ENCODE measurements at regions not wholly inside any gene's neighbourhood (a gene's known extent, or its start where the extent isn't known, plus 50 kb on each side); places are given as distances from the start of the nearest gene placed in this dataset.
"Not testable (repeated sequence)": the region's sequence is repeated elsewhere in the genome, so short reads cannot be mapped to it uniquely, and the experiment has no call there.

- no peak for DNase-seq (ENCODE audit: low spot score)
Measured at GRCh38 chr6:28768187-28768913, 155.4 kb downstream of the TRIM27 start.

- DNase-seq (ENCODE audit: low spot score) = no peak
Measured at GRCh38 chr6:28769626-28770402, 154.0 kb downstream of the TRIM27 start.

GRCh38 chr6:28770732-28771131 lies 153.1 kb downstream of the TRIM27 start:
- DNase-seq (ENCODE audit: low spot score) = no peak

GRCh38 chr6:28771401-28772267 lies 152.2 kb downstream of the TRIM27 start:
- DNase-seq (ENCODE audit: low spot score) = peak; percentile 51

GRCh38 chr6:28772480-28773381 lies 151.1 kb downstream of the TRIM27 start:
- DNase-seq (ENCODE audit: low spot score) = no peak

GRCh38 chr6:28774292-28775051 lies 149.3 kb downstream of the TRIM27 start:
- no peak for DNase-seq (ENCODE audit: low spot score)

GRCh38 chr6:28775052-28775376 lies 148.8 kb downstream of the TRIM27 start:
- no peak for DNase-seq (ENCODE audit: low spot score)

GRCh38 chr6:28775405-28776129 lies 148.2 kb downstream of the TRIM27 start:
- DNase-seq (ENCODE audit: low spot score) = no peak

- peak; percentile 41 for DNase-seq (ENCODE audit: low spot score)
Measured at GRCh38 chr6:28776269-28777146, 147.3 kb downstream of the TRIM27 start.

- no peak for DNase-seq (ENCODE audit: low spot score)
Measured at GRCh38 chr6:28777147-28777461, 146.7 kb downstream of the TRIM27 start.

GRCh38 chr6:28782113-28782673 lies 141.6 kb downstream of the TRIM27 start:
- DNase-seq (ENCODE audit: low spot score) = no peak

GRCh38 chr6:28785962-28786679 lies 137.7 kb downstream of the TRIM27 start:
- DNase-seq (ENCODE audit: low spot score) = no peak

GRCh38 chr6:28789553-28790083 lies 134.2 kb downstream of the TRIM27 start:
- peak; percentile 68 for DNase-seq (ENCODE audit: low spot score)

GRCh38 chr6:28791002-28791383 lies 132.8 kb downstream of the TRIM27 start:
- no peak for DNase-seq (ENCODE audit: low spot score)

GRCh38 chr6:28794175-28795002 lies 129.4 kb downstream of the TRIM27 start:
- DNase-seq (ENCODE audit: low spot score) = peak; percentile 53

GRCh38 chr6:28800647-28801046 lies 123.1 kb downstream of the TRIM27 start:
- DNase-seq (ENCODE audit: low spot score) = not testable (repeated sequence)

All from NAMALWA (cell line).